Thoracic aorta (tissue), 2 donors: ENCODE measurements at regions not wholly inside any gene's neighbourhood (a gene's known extent, or its start where the extent isn't known, plus 50 kb on each side); places are given as distances from the start of the nearest gene placed in this dataset.
"Not testable (repeated sequence)": the region's sequence is repeated elsewhere in the genome, so short reads cannot be mapped to it uniquely, and the experiment has no call there.

Experiments used
- ATAC-seq: fragments of 150-250 bp; one replicate; pipeline ENCODE4 v1.8.0; 2017; ENCODE audit warnings: low read depth; ENCODE audit not compliant: insufficient number of reproducible peaks, low FRiP score
- DNase-seq: peaks from one replicate; pipeline ENCODE4 v3.0.0-alpha.2; 2020; ENCODE audit warnings: low spot score
- H3K27ac ChIP-seq, 2 donors: fragments of 200-600 bp; sonication (generic); 1 replicate in 1 of 2; 2 replicates in 1 of 2; pipeline ENCODE4 v1.5.1; 2016; ENCODE audit warnings: mild to moderate bottlenecking in 2 of 2, moderate library complexity in 2 of 2
- H3K27me3 ChIP-seq: fragments of 200-600 bp; sonication (generic); replicated peaks from 2 replicates; pipeline ENCODE4 v1.6.0; 2016; ENCODE audit warnings: mild to moderate bottlenecking; ENCODE audit not compliant: insufficient read depth
- H3K36me3 ChIP-seq: fragments of 200-600 bp; sonication (generic); one replicate; pipeline ENCODE4 v1.5.1; 2016
- H3K4me1 ChIP-seq, 2 donors: fragments of 200-600 bp; sonication (generic); 1 replicate in 1 of 2; 2 replicates in 1 of 2; pipeline versions ENCODE4 v1.5.1 to v1.6.0; 2016; ENCODE audit warnings: low read depth in 2 of 2, mild to moderate bottlenecking in 1 of 2; ENCODE audit not compliant: control insufficient read depth in 1 of 2
- H3K4me3 ChIP-seq: fragments of 200-600 bp; sonication (generic); 2 replicates; pipeline ENCODE4 v1.5.1; 2016; ENCODE audit warnings: mild to moderate bottlenecking
- H3K9me3 ChIP-seq: fragments of 200-600 bp; sonication (generic); 2 replicates; pipeline ENCODE4 v1.5.1; 2016
- TF ChIP-seq, protein P1 (sequence below): fragments of 200-600 bp; sonication (generic); IDR thresholded peaks from one replicate; pipeline ENCODE4 v1.5.1; 2019; ENCODE audit warnings: antibody characterized with exemption

- H3K4me1 ChIP-seq = no peaks in the 10 kb centered on the region
These were observed 140.9 kb upstream of the KCNJ15 start for GRCh38 chr21:38115870-38116269.

DNA sequence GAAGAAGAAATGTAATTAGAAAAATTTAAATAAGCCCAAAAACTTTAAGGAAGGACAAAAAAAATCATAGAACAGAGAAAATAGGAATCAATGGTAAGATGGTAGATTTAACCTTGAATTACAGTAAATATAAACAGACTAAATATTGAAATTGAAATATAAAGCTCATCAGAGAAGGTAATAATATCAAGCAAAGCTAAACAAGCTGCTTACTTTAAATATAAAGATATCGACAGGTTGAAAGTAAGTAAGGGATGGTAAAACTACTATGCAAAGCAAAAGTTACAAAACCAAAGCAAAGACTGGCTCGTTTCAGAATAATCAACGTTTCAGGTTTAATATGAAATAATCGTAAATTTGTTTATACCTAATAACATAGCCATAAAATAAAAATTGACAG, 137.0 kb upstream of the KCNJ15 start:
- DNase-seq (no peak), ATAC-seq (no peak)
- no peak overlapping the region for H3K27ac ChIP-seq
- H3K36me3 ChIP-seq = no peaks in the 10 kb centered on the region
- TF ChIP-seq, protein P1, sequence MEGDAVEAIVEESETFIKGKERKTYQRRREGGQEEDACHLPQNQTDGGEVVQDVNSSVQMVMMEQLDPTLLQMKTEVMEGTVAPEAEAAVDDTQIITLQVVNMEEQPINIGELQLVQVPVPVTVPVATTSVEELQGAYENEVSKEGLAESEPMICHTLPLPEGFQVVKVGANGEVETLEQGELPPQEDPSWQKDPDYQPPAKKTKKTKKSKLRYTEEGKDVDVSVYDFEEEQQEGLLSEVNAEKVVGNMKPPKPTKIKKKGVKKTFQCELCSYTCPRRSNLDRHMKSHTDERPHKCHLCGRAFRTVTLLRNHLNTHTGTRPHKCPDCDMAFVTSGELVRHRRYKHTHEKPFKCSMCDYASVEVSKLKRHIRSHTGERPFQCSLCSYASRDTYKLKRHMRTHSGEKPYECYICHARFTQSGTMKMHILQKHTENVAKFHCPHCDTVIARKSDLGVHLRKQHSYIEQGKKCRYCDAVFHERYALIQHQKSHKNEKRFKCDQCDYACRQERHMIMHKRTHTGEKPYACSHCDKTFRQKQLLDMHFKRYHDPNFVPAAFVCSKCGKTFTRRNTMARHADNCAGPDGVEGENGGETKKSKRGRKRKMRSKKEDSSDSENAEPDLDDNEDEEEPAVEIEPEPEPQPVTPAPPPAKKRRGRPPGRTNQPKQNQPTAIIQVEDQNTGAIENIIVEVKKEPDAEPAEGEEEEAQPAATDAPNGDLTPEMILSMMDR = no peak
- no peaks in the 10 kb centered on the region for H3K4me1 ChIP-seq
- H3K9me3 ChIP-seq = no peaks in the 10 kb centered on the region
- no peaks in the 10 kb centered on the region for H3K27me3 ChIP-seq
- no peak overlapping the region for H3K4me3 ChIP-seq

More at GRCh38 chr21:38115870-38116269, 140.9 kb upstream of the KCNJ15 start:
- Histone ChIP-seq H3K9me3 (no peaks in the 10 kb centered on the region), H3K27ac (no peak overlapping the region), H3K4me3 (no peak overlapping the region), H3K27me3 (no peaks in the 10 kb centered on the region), H3K36me3 (no peaks in the 10 kb centered on the region)
- DNase-seq (no peak), ATAC-seq (no peak)
- TF ChIP-seq, protein P1 = no peak

DNA sequence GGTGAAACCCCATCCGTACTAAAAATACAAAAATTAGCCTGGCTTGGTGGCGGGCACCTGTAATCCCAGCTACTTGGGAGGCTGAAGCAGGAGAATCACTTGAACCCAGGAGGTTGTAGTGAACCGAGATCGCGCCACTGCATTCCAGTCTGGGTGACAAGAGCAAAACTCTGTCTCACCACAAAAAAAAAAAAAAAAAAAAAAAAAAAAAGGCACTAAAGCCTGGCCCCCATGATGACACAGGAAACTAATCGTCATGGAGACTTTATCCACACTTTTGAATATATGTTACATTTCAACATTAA, 136.2 kb upstream of the KCNJ15 start:
- H3K4me1 ChIP-seq, H3K4me3 ChIP-seq, DNase-seq, H3K27me3 ChIP-seq, ATAC-seq, H3K36me3 ChIP-seq, H3K9me3 ChIP-seq, H3K27ac ChIP-seq: not testable (repeated sequence)

- no peak for DNase-seq
- no peak for ATAC-seq
- Histone ChIP-seq H3K36me3 (no peaks in the 10 kb centered on the region), H3K27ac (no peak overlapping the region), H3K4me3 (no peak overlapping the region), H3K27me3 (no peaks in the 10 kb centered on the region), H3K4me1 (no peaks in the 10 kb centered on the region), H3K9me3 (no peaks in the 10 kb centered on the region)
- TF ChIP-seq, protein P1 = no peak
These were observed 135.6 kb upstream of the KCNJ15 start for GRCh38 chr21:38120984-38121855.

DNA sequence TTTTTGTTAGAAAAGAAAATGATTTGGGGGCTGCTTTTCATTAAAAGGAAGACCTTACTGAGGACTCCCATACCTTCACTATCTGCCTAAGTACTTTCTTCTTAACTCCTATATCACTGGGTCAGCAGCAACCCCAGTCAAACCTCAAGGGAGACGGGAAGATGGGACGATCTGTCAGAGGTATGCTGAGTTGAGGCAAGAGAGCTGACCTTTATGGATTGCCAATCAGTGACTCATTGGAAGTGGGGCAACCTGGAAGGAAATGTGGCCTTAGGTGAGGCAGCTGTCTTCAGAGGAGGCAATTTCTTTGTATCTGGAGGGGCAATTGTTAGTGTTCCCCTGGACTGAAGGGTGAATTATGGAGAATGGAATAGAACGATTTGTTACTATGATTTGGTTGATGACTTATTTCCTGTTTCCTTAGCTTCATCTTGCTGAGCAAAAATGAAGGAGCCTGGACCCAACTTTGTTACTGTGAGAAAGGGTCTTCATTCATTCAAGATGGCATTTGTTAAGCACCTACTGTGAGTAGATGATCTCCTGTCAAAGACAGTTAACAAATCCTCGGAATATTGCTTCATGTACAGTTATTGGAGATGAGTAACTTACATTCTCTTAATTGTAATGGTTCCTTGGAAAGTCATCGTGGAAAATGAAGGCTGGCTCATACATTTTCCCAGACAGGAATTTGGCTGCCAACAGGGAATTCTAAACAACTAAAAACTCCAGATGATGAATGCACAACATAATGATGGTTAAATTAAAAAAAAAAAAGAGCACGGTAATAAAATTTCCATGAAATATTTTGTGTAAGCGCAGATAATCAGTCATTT, 134.7 kb upstream of the KCNJ15 start:
- no peak for ATAC-seq
- TF ChIP-seq, protein P1 = no peak
- no peaks in the 10 kb centered on the region for H3K27me3 ChIP-seq
- no peak for DNase-seq
- H3K36me3 ChIP-seq = no peaks in the 10 kb centered on the region
- no peak overlapping the region for H3K4me3 ChIP-seq
- H3K4me1 ChIP-seq = no peaks in the 10 kb centered on the region
- H3K27ac ChIP-seq = no peak overlapping the region
- no peaks in the 10 kb centered on the region for H3K9me3 ChIP-seq
